ACHN (cell line): ENCODE measurements at regions not wholly inside any gene's neighbourhood (a gene's known extent, or its start where the extent isn't known, plus 50 kb on each side); places are given as distances from the start of the nearest gene placed in this dataset.

Experiments
- DNase-seq: peaks from one replicate; pipeline ENCODE4 v3.0.0-alpha.2; 2015
- in situ Hi-C: cut with HindIII; loops from 2 replicates; pipeline ENCODE4 v1.10.0; 2017; ENCODE audit warnings: low sequenced_read_pairs, low pct_ligation_motif_present, low pct_unique_long_range_greater_than_20kb

- no peak for DNase-seq
Measured at GRCh38 chr13:70874636-70875035, 766.4 kb upstream of the KLHL1 start.

GRCh38 chr13:70864731-70865130 is 756.5 kb upstream of the KLHL1 start:
- in situ Hi-C loops: no loop called here
- no peak for DNase-seq

More at GRCh38 chr13:70874636-70875035, 766.4 kb upstream of the KLHL1 start:
- in situ Hi-C loops: no loop called here

GRCh38 chr13:70856711-70857110 is 748.5 kb upstream of the KLHL1 start:
- in situ Hi-C loops: no loop called here
- DNase-seq: no peak

GRCh38 chr13:70856025-70856424 is 747.8 kb upstream of the KLHL1 start:
- DNase-seq: no peak
- in situ Hi-C loops: no loop called here

GRCh38 chr13:70849222-70849621 is 741.0 kb upstream of the KLHL1 start:
- in situ Hi-C loops: no loop called here
- no peak for DNase-seq

- in situ Hi-C loops: no loop called here
- no peak for DNase-seq
Measured at GRCh38 chr13:70844391-70845108, 736.3 kb upstream of the KLHL1 start.

- in situ Hi-C loops: no loop called here
- no peak for DNase-seq
Measured at GRCh38 chr13:70842062-70842644, 733.9 kb upstream of the KLHL1 start.

GRCh38 chr13:70841240-70842061 is 733.2 kb upstream of the KLHL1 start:
- DNase-seq: no peak
- in situ Hi-C loops: no loop called here

- in situ Hi-C loops: no loop called here
- DNase-seq: no peak
Measured at GRCh38 chr13:70835371-70835770, 727.1 kb upstream of the KLHL1 start.

- no peak for DNase-seq
- in situ Hi-C loops: no loop called here
Measured at GRCh38 chr13:70829748-70830147, 721.5 kb upstream of the KLHL1 start.

GRCh38 chr13:70817576-70817975 is 709.3 kb upstream of the KLHL1 start:
- in situ Hi-C loops: no loop called here
- DNase-seq: no peak

- DNase-seq: no peak
Measured at GRCh38 chr13:70816853-70817252, 708.6 kb upstream of the KLHL1 start.

GRCh38 chr13:70814684-70815083 is 706.4 kb upstream of the KLHL1 start:
- in situ Hi-C loops: no loop called here
- DNase-seq: no peak

More at GRCh38 chr13:70816853-70817252, 708.6 kb upstream of the KLHL1 start:
- in situ Hi-C loops: no loop called here

GRCh38 chr13:70812481-70812880 is 704.2 kb upstream of the KLHL1 start:
- no peak for DNase-seq
- in situ Hi-C loops: no loop called here

GRCh38 chr13:70809588-70809987 is 701.3 kb upstream of the KLHL1 start:
- in situ Hi-C loops: no loop called here

GRCh38 chr13:70798385-70798784 is 690.1 kb upstream of the KLHL1 start:
- no peak for DNase-seq
- in situ Hi-C loops: no loop called here

More at GRCh38 chr13:70809588-70809987, 701.3 kb upstream of the KLHL1 start:
- no peak for DNase-seq

- DNase-seq: no peak
- in situ Hi-C loops: no loop called here
Measured at GRCh38 chr13:70795484-70795883, 687.2 kb upstream of the KLHL1 start.

- DNase-seq: no peak
- in situ Hi-C loops: no loop called here
Measured at GRCh38 chr13:70792121-70792520, 683.9 kb upstream of the KLHL1 start.

GRCh38 chr13:70789751-70790150 is 681.5 kb upstream of the KLHL1 start:
- DNase-seq: no peak
- in situ Hi-C loops: no loop called here
